ENCODE measurements at regions not wholly inside any gene's neighbourhood (a gene's known extent, or its start where the extent isn't known, plus 50 kb on each side); places are given as distances from the start of the nearest gene placed in this dataset.
"Not testable (repeated sequence)": the region's sequence is repeated elsewhere in the genome, so short reads cannot be mapped to it uniquely, and the experiment has no call there.

DNA sequence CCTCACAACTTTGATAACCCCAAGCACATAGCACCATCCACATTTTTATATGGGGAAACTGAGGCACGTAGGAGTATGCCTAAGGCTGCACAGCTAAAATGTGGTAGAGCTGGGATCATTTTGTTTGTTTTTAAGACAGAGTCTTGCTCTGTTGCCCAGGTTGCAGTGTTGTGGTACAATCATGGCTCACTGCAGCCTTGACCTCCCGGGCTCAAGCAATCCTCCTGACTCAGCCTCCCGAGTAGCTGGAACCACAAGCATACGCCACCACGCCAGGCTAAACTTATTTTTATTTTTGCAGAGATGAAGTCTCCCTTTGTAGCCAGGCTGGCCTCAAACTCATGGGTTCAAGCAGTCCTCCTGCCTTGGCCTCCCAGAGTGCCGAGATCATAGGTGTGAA, 81.0 kb upstream of the GSE1 start:
- Histone ChIP-seq H3K4me2 (ENCODE audit: control insufficient read depth, extremely low read depth, insufficient read depth, low read depth, low read length) (no peak overlapping the region), H3K9me3 (ENCODE audit: control insufficient read depth, low read depth, low read length) (no peaks in the 10 kb centered on the region), H2AFZ (ENCODE audit: control insufficient read depth, low read length) (no peak overlapping the region), H3K79me2 (ENCODE audit: control insufficient read depth, insufficient read depth, low read length) (no peaks in the 10 kb centered on the region), H3K4me1 (ENCODE audit: control insufficient read depth, extremely low read depth, insufficient read depth, low read length) (no peaks in the 10 kb centered on the region), H3K27me3 (ENCODE audit: control insufficient read depth, extremely low read depth, insufficient read depth, low read length) (peaks cover 5% of the 10 kb centered on the region), H3K9me1 (ENCODE audit: control insufficient read depth, extremely low read depth, insufficient read depth, low read length) (no peaks in the 10 kb centered on the region), H3K27ac (ENCODE audit: control insufficient read depth, insufficient read depth, low read length) (no peak overlapping the region), H3K4me3 (ENCODE audit: control insufficient read depth in 2 of 3, extremely low read depth in 1 of 3, insufficient read depth in 2 of 3, low read depth in 1 of 3, low read length in 3 of 3) (no peak overlapping the region), H3K9ac (ENCODE audit: control insufficient read depth, extremely low read depth, insufficient read depth, low read length) (no peak overlapping the region), H4K20me1 (ENCODE audit: control insufficient read depth, extremely low read depth, insufficient read depth, low read length) (no peaks in the 10 kb centered on the region), H3K36me3 (ENCODE audit: control insufficient read depth in 2 of 2, extremely low read depth in 1 of 2, insufficient read depth in 2 of 2, low read length in 2 of 2) (no peaks in the 10 kb centered on the region)
- dilution Hi-C loops (cut with MboI; ENCODE audit: extremely low pct_ligation_motif_present, low sequenced_read_pairs), result no loop called here
- DNase-seq (ENCODE audit: low read depth, low spot score), result no peak
- no peak for FAIRE-seq
- TF ChIP-seq, protein P1, sequence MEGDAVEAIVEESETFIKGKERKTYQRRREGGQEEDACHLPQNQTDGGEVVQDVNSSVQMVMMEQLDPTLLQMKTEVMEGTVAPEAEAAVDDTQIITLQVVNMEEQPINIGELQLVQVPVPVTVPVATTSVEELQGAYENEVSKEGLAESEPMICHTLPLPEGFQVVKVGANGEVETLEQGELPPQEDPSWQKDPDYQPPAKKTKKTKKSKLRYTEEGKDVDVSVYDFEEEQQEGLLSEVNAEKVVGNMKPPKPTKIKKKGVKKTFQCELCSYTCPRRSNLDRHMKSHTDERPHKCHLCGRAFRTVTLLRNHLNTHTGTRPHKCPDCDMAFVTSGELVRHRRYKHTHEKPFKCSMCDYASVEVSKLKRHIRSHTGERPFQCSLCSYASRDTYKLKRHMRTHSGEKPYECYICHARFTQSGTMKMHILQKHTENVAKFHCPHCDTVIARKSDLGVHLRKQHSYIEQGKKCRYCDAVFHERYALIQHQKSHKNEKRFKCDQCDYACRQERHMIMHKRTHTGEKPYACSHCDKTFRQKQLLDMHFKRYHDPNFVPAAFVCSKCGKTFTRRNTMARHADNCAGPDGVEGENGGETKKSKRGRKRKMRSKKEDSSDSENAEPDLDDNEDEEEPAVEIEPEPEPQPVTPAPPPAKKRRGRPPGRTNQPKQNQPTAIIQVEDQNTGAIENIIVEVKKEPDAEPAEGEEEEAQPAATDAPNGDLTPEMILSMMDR (optimal IDR thresholded peaks at IDR 0.05 in 1 of 3, IDR thresholded peaks at IDR 0.05 in 1 of 3, conservative IDR thresholded peaks at IDR 0.05 in 1 of 3; ENCODE audit: extremely low read depth in 1 of 3, insufficient read depth in 2 of 3, low read length in 3 of 3), result no peak
- TF ChIP-seq EZH2 (IDR thresholded peaks at IDR 0.05; ENCODE audit: low read length), result no peak

DNA sequence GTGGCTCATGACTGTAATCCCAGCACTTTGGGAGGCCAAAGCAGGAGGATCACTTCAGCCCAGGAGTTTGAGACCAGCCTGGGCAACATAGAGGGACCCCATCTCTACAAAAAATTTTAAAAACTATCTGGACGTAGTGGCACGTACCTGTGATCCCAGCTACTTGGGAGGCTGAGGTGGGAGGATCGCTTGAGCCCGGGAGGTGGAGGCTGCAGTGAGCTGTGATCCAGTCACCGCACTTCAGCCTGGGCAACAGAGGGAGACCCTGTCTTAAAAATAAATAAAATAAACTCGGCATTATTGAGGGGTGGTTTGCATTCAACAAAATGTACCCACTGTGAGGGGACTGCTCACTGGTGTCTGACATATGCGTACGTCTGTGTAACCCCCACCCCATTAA, 79.5 kb upstream of the GSE1 start:
- H3K27ac ChIP-seq (ENCODE audit: control insufficient read depth, insufficient read depth, low read length); H3K9me1 ChIP-seq (ENCODE audit: control insufficient read depth, extremely low read depth, insufficient read depth, low read length); H3K9ac ChIP-seq (ENCODE audit: control insufficient read depth, extremely low read depth, insufficient read depth, low read length); FAIRE-seq; H4K20me1 ChIP-seq (ENCODE audit: control insufficient read depth, extremely low read depth, insufficient read depth, low read length); H3K4me2 ChIP-seq (ENCODE audit: control insufficient read depth, extremely low read depth, insufficient read depth, low read depth, low read length); H3K79me2 ChIP-seq (ENCODE audit: control insufficient read depth, insufficient read depth, low read length); H3K9me3 ChIP-seq (ENCODE audit: control insufficient read depth, low read depth, low read length); H3K4me1 ChIP-seq (ENCODE audit: control insufficient read depth, extremely low read depth, insufficient read depth, low read length); H3K4me3 ChIP-seq (ENCODE audit: control insufficient read depth in 2 of 3, extremely low read depth in 1 of 3, insufficient read depth in 2 of 3, low read depth in 1 of 3, low read length in 3 of 3); H2AFZ ChIP-seq (ENCODE audit: control insufficient read depth, low read length); H3K27me3 ChIP-seq (ENCODE audit: control insufficient read depth, extremely low read depth, insufficient read depth, low read length); H3K36me3 ChIP-seq (ENCODE audit: control insufficient read depth in 2 of 2, extremely low read depth in 1 of 2, insufficient read depth in 2 of 2, low read length in 2 of 2); dilution Hi-C loops (cut with MboI; ENCODE audit: extremely low pct_ligation_motif_present, low sequenced_read_pairs); DNase-seq (ENCODE audit: low read depth, low spot score): not testable (repeated sequence)

DNA sequence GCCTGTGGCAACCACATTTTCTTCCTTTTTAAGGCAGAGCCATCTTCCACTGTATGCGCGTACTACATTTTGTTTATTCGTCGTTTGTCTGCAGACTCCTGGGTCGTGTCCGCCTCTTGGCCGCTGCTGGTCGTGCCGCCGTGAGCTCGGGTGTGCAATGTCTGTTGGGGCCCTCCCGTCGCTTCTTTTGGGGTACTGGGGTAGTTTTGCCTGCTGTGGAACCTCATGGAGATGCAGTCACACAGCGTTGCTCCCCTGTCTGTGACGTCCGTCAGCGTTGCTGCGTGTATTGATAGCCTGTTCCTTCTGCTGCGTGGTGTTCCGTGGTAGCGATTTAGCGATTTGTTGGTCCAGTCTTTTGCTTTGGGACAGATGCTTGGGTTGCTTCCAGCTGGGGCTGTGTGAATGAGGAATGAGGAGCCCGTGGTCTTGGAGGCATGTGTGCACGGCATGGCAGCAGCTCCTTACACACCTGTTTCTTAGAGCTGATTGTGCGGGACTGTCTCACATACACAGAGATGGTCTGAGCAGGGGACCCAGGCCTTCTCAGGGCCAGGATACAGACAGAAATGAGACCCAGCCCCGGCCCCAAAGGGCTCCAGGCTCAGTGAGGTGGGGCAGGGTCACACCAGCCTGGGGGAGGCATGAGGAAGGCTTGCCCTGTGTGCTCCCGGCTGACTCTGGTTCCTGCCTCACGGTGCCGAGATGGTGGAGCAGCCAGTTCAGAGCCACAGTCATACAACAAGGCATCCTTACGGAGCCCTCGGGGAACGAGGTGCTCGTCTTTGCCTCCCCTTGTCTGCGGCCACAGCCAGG, 78.4 kb upstream of the GSE1 start:
- H2AFZ ChIP-seq (ENCODE audit: control insufficient read depth, low read length), result no peak overlapping the region
- DNase-seq (ENCODE audit: low read depth, low spot score) (no peak), FAIRE-seq (no peak)
- no peaks in the 10 kb centered on the region for H4K20me1 ChIP-seq (ENCODE audit: control insufficient read depth, extremely low read depth, insufficient read depth, low read length)
- no peaks in the 10 kb centered on the region for H3K9me1 ChIP-seq (ENCODE audit: control insufficient read depth, extremely low read depth, insufficient read depth, low read length)
- H3K4me1 ChIP-seq (ENCODE audit: control insufficient read depth, extremely low read depth, insufficient read depth, low read length), result no peaks in the 10 kb centered on the region
- H3K9me3 ChIP-seq (ENCODE audit: control insufficient read depth, low read depth, low read length), result peaks cover 2% of the 10 kb centered on the region
- peaks cover 5% of the 10 kb centered on the region for H3K27me3 ChIP-seq (ENCODE audit: control insufficient read depth, extremely low read depth, insufficient read depth, low read length)
- dilution Hi-C loops (cut with MboI; ENCODE audit: extremely low pct_ligation_motif_present, low sequenced_read_pairs), result no loop called here
- H3K36me3 ChIP-seq (ENCODE audit: control insufficient read depth in 2 of 2, extremely low read depth in 1 of 2, insufficient read depth in 2 of 2, low read length in 2 of 2), result no peaks in the 10 kb centered on the region
- H3K4me2 ChIP-seq (ENCODE audit: control insufficient read depth, extremely low read depth, insufficient read depth, low read depth, low read length), result no peak overlapping the region
- TF ChIP-seq, protein P1 (optimal IDR thresholded peaks at IDR 0.05 in 1 of 3, IDR thresholded peaks at IDR 0.05 in 1 of 3, conservative IDR thresholded peaks at IDR 0.05 in 1 of 3; ENCODE audit: extremely low read depth in 1 of 3, insufficient read depth in 2 of 3, low read length in 3 of 3), result no peak
- TF ChIP-seq EZH2 (IDR thresholded peaks at IDR 0.05; ENCODE audit: low read length), result no peak
- H3K27ac ChIP-seq (ENCODE audit: control insufficient read depth, insufficient read depth, low read length), result no peak overlapping the region
- H3K79me2 ChIP-seq (ENCODE audit: control insufficient read depth, insufficient read depth, low read length), result no peaks in the 10 kb centered on the region
- no peak overlapping the region for H3K9ac ChIP-seq (ENCODE audit: control insufficient read depth, extremely low read depth, insufficient read depth, low read length)
- H3K4me3 ChIP-seq (ENCODE audit: control insufficient read depth in 2 of 3, extremely low read depth in 1 of 3, insufficient read depth in 2 of 3, low read depth in 1 of 3, low read length in 3 of 3), result no peak overlapping the region
